ENCODE measurements at regions not wholly inside any gene's neighbourhood (a gene's known extent, or its start where the extent isn't known, plus 50 kb on each side); places are given as distances from the start of the nearest gene placed in this dataset.
"Not testable (repeated sequence)": the region's sequence is repeated elsewhere in the genome, so short reads cannot be mapped to it uniquely, and the experiment has no call there.

DNA sequence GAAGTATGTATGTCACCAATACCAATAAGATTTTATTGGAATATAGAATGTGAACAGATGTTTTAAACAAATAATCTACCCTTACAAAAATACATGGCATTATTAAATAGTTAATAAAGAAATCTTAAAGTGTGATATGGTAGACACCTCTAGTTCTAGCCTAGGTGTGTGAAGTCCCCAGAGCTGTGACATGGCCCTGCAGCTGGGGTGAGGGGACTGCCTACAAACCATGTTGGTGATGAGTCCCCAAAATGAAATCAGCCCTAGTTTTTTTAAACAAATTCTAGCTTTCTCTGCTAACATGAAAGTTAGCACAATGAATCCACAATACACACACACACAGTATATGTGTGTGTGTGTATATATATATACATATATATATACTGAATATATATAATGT, 195.1 kb upstream of the RPS23 start:
- DNase-seq: no peak

GRCh38 chr5:82470185-82470994, 192.2 kb upstream of the RPS23 start:
- DNase-seq: no peak

GRCh38 chr5:82466986-82467561, 188.9 kb upstream of the RPS23 start:
- no peak for DNase-seq

DNA sequence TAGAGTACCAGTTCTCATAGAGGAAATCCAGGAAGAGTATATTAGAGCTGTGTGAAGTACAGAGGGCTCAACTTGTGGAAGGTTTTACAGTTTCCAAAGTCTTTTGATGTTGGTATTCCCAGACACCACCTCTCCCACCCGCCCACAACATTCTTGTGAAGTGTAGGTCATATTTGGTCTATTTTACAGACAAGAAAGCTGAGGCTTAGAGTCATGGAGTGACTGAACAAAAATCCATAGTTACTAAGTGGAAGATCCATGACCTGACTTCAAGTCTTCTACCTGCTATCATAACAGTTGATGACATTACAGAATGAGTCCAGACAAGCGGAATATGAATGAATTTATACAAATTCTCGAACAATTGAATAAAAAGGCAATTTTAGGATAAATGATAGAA, 187.1 kb upstream of the RPS23 start:
- DNase-seq: no peak

GRCh38 chr5:82459626-82460025, 181.5 kb upstream of the RPS23 start:
- DNase-seq: no peak

DNA sequence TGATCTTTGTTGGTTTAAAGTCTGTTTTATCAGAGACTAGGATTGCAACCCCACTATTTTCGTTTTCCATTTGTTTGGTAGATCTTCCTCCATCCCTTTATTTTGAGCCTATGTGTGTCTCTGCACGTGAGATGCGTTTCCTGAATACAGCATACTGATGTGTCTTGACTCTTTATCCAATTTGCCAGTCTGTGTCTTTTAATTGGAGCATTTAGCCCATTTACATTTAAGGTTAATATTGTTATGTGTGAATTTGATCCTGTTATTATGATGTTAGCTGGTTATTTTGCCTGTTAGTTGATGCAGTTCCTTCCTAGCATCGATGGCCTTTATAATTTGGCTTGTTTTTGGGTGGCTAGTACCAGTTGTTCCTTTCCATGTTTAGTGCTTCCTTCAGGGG, 177.2 kb upstream of the RPS23 start:
- DNase-seq: not testable (repeated sequence)

DNA sequence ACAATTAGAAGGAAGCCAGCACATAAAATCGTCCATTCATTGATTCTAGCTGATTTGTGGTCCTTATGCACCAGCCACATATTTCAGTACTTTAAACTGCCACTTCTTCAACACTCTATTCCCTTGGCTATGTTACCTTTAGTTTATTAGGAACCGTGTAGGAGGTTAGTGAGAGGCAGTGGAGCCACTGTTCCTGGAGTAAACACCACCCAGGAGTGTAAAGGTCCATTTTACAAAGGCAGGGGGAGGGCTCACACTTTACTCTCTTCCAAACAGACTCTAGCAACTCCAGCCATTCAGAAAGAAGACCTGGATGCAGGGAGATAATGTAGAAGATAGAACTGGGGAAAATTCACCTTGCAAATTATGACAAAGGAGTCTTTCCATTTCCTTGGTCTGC, 170.2 kb upstream of the RPS23 start:
- no peak for DNase-seq

GRCh38 chr5:82447913-82448312, 169.8 kb upstream of the RPS23 start:
- no peak for DNase-seq

GRCh38 chr5:82446809-82447208, 168.7 kb upstream of the RPS23 start:
- no peak for DNase-seq

DNA sequence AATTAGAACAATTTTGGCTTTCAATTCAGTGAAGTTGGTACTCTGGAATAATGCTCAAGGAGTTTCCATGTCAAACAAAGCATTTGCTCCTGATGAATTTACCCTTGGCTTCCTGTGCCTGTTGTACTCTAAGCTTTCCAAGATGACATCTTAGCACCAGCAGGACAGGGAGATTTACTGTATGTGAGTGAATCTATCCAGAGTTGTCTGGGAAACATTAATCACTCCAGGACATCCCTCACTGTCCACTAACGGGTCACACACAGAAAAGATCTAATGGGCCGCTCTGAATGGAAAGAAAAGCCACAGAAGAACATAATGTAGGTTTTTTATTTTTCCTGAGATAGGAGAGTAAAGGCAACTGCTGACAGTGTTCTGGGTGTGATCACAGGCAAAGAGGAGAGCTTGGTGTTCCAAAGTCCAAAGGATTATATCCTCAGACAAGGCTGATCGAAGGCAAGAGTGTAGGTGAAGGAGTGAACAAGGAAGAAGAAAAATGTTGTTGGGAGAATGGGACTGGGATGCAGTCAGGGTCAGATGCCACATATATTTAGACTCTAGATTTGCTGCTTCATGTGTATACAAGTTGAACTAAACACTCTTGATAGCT, 167.7 kb upstream of the RPS23 start:
- DNase-seq: no peak

DNA sequence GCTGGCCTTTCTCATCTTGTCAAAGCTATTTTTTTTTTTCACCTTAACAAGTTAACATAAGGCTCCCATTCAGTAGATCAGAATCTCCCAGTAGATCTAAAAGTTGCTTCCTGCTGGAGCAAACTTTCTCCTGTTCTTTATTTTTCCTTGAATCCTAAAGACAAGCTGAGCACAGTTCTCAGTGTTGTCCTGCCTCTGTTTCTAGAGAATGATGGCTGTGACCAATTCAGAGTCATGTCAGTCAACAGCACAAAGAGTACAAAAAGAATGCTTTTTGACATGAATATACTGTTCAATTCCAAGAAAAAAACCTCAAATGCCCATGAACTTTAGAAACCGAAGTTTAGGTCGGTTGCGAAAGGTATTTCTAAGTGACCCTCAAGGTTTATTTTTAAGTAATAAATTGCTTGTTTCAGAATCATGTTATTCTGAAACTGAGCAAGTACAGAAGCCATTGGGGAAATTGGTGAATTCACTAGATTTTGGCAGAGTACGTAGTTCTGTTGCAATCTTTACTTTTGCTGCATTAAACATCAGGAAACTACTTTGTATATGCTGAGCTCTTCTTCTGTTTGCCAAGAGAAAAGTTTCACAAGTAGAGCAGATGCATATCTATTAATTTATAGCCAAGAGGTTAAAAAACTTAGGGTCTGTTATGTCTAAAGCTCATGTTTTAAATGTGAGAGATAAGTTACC, 161.7 kb upstream of the RPS23 start:
- no peak for DNase-seq

DNA sequence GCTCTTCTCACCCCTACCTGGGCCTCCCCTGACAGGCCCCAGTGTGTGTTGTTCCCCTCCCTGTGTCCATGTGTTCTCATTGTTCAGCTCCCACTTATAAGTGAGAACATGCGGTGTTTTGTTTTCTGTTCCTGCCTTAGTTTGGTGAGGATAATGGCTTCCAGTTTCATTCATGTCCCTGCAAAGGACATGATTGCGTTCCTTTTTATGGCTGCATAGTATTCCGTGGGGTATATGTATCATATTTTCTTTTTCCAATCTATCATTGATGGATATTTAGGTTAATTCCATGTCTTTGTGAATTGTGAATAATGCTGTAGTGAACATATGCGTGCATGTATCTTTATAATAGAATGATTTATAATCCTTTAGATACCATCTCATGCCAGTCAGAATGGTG, 159.4 kb upstream of the RPS23 start:
- DNase-seq: not testable (repeated sequence)

- DNase-seq: no peak
Observed at GRCh38 chr5:82436291-82436690, 158.1 kb upstream of the RPS23 start.

GRCh38 chr5:82434696-82435660, 156.8 kb upstream of the RPS23 start:
- DNase-seq: not testable (repeated sequence)

DNA sequence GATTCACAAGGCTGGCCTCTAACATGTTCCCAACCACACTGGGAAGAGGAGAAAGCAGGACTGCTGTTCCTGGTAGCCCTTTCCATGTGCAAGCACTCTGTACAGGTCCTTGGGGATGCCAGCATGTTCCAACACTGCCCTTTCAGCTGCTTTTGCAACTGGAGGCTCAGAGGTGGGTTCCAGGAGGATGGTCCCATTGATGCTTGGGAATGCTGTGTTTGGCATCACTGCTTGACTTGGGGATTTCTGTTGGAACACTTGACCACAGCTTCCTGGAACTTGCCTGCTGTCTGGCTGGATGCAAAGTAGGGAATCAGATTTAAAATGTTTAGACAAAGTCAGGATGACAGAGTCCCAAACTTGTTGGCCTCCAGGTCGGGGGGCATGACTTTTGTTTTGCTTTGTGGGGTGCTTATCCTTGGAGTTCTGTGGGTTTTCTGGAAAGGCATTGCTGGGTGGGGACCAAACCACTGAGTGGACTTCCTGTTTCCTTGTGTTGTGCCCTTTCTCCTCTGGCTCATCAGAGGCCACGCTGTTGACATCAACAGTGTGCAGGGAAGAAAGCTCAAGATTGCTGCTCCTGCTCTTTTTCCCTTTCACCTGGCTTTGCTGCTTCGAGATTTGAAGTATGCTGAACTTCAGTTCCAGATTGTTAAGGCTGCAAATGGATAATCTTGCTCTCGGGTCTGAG, 148.5 kb upstream of the RPS23 start:
- peak in 1 of 4 experiments; percentile 17 for DNase-seq

- no peak for DNase-seq
Observed at GRCh38 chr5:82425591-82425990, 147.4 kb upstream of the RPS23 start.

DNA sequence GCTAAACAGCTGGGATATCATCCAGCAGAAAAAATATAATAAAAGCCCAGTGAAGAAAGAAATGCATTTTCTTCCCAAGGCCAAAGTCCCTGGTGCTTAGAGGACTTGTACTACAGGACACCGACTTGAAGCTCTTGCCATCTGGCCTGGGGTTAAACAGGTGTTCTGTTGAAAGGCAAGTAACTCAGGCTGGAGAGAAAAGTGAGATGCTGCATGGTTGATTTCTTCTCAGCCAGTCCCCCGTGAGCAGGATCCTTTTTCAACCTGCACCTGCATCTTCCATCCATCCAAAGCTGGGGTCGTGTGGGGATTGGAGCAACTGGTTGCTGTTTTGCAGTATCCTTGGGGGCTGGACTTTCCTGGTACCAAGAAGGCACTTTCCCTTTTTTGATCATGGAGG, 146.1 kb upstream of the RPS23 start:
- no peak for DNase-seq

DNA sequence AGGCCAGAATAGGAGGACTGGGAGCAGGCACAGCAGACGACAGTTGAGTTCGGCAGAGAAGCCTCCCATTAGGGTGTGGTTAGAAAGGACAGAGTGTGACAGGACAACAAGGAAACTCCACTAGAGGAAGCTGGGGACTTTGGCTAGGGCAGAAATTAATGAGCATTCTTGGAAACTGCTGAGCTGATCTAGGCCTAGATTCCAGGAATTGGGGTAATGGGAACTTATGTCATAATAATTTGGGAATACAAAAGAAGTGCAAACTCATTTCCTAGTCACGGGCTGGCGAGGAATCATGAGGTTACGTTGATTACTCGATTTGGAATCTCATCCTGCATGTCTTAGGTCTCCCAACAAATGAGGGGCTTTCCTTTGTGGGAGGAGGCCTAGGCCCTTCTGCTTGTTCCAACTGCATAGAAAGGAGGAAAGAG, 144.6 kb upstream of the RPS23 start:
- DNase-seq: peak in 1 of 4 experiments; percentile 25

- DNase-seq: no peak
Observed at GRCh38 chr5:82422001-82422740, 144.0 kb upstream of the RPS23 start.

- peak in 1 of 4 experiments; percentile 12 for DNase-seq
Observed at GRCh38 chr5:82421119-82421518, 143.0 kb upstream of the RPS23 start.

- DNase-seq: not testable (repeated sequence)
Observed at GRCh38 chr5:82420524-82420923, 142.4 kb upstream of the RPS23 start.
